ENCODE measurements at regions not wholly inside any gene's neighbourhood (a gene's known extent, or its start where the extent isn't known, plus 50 kb on each side); places are given as distances from the start of the nearest gene placed in this dataset.

GRCh38 chr11:92738276-92738675, 231.2 kb upstream of the MTNR1B start:
- Histone ChIP-seq H3K27ac (ENCODE audit: low read length) (no peak overlapping the region), H3K4me1 (ENCODE audit: insufficient read depth, low read length) (no peaks in the 10 kb centered on the region), H3K27me3 (ENCODE audit: low read length) (no peaks in the 10 kb centered on the region), H3K4me2 (ENCODE audit: low read length) (no peak overlapping the region), H3K79me2 (ENCODE audit: low read length) (no peaks in the 10 kb centered on the region), H3K9me3 (ENCODE audit: low read length) (peaks cover 11% of the 10 kb centered on the region; the same call in 1 of the 2 replicates), H3F3A (ENCODE audit: low read length, unreplicated experiment) (no peaks in the 10 kb centered on the region), H3K9ac (ENCODE audit: low read length) (no peak overlapping the region), H4K20me1 (ENCODE audit: low read length) (no peaks in the 10 kb centered on the region), H3K36me3 (ENCODE audit: low read depth, low read length) (no peaks in the 10 kb centered on the region), H3K9me2 (replicated peaks; ENCODE audit: low read length) (no peaks in the 10 kb centered on the region), H3K4me3 (ENCODE audit: low read length) (no peak overlapping the region), H2AFZ (ENCODE audit: low read length) (no peak overlapping the region)
- intact Hi-C loops (cut with micrococcal nuclease): no loop called here
- no peak for DNase-seq
- CTCF ChIA-PET: no interaction called here
- POLR2A ChIA-PET (ENCODE audit: unreplicated experiment): no interaction called here
- no TSS peak for BruUV-seq (replicated peaks)
- no peak for ATAC-seq
- TF ChIP-seq EZH2phosphoT487 (IDR thresholded peaks at IDR 0.05; ENCODE audit: borderline replicate concordance, low read length) (no peak), EZH2 (IDR thresholded peaks at IDR 0.05; ENCODE audit: low read length, unreplicated experiment) (no peak)

- no peak overlapping the region for H2AFZ ChIP-seq (ENCODE audit: low read length)
- H3K4me1 ChIP-seq (ENCODE audit: insufficient read depth, low read length): no peaks in the 10 kb centered on the region
- H3K4me2 ChIP-seq (ENCODE audit: low read length): no peak overlapping the region
- no peaks in the 10 kb centered on the region for H3F3A ChIP-seq (ENCODE audit: low read length, unreplicated experiment)
- POLR2A ChIA-PET (ENCODE audit: unreplicated experiment): no interaction called here
- no peak for TF ChIP-seq CTCF (conservative IDR thresholded peaks at IDR 0.05; ENCODE audit: low read depth, low read length)
- TF ChIP-seq EZH2 (IDR thresholded peaks at IDR 0.05; ENCODE audit: low read length, unreplicated experiment): no peak
- no peak for TF ChIP-seq EZH2phosphoT487 (IDR thresholded peaks at IDR 0.05; ENCODE audit: borderline replicate concordance, low read length)
- peaks cover 11% of the 10 kb centered on the region; the same call in 1 of the 2 replicates for H3K9me3 ChIP-seq (ENCODE audit: low read length)
- no TSS peak for BruUV-seq (replicated peaks)
- H4K20me1 ChIP-seq (ENCODE audit: low read length): no peaks in the 10 kb centered on the region
- H3K4me3 ChIP-seq (ENCODE audit: low read length): no peak overlapping the region
- H3K9ac ChIP-seq (ENCODE audit: low read length): no peak overlapping the region
- no peaks in the 10 kb centered on the region for H3K27me3 ChIP-seq (ENCODE audit: low read length)
- CTCF ChIA-PET: no interaction called here
- H3K79me2 ChIP-seq (ENCODE audit: low read length): no peaks in the 10 kb centered on the region
- no peaks in the 10 kb centered on the region for H3K36me3 ChIP-seq (ENCODE audit: low read depth, low read length)
- no peak overlapping the region for H3K27ac ChIP-seq (ENCODE audit: low read length)
- ATAC-seq (no peak), DNase-seq (no peak)
- intact Hi-C loops (cut with micrococcal nuclease): no loop called here
- H3K9me2 ChIP-seq (replicated peaks; ENCODE audit: low read length): no peaks in the 10 kb centered on the region
Measured at GRCh38 chr11:92739041-92739440, 230.4 kb upstream of the MTNR1B start.

GRCh38 chr11:92739491-92739890, 230.0 kb upstream of the MTNR1B start:
- H3K9me2 ChIP-seq (replicated peaks; ENCODE audit: low read length): no peaks in the 10 kb centered on the region
- no TSS peak for BruUV-seq (replicated peaks)
- ChIA-PET POLR2A (ENCODE audit: unreplicated experiment) (no interaction called here), CTCF (no interaction called here)
- H3K27me3 ChIP-seq (ENCODE audit: low read length): no peaks in the 10 kb centered on the region
- no peaks in the 10 kb centered on the region for H4K20me1 ChIP-seq (ENCODE audit: low read length)
- H3K36me3 ChIP-seq (ENCODE audit: low read depth, low read length): no peaks in the 10 kb centered on the region
- H3F3A ChIP-seq (ENCODE audit: low read length, unreplicated experiment): no peaks in the 10 kb centered on the region
- no peaks in the 10 kb centered on the region for H3K4me1 ChIP-seq (ENCODE audit: insufficient read depth, low read length)
- no peak for DNase-seq
- no peak for TF ChIP-seq CTCF (conservative IDR thresholded peaks at IDR 0.05; ENCODE audit: low read depth, low read length)
- TF ChIP-seq EZH2phosphoT487 (IDR thresholded peaks at IDR 0.05; ENCODE audit: borderline replicate concordance, low read length): no peak
- TF ChIP-seq EZH2 (IDR thresholded peaks at IDR 0.05; ENCODE audit: low read length, unreplicated experiment): no peak
- H3K9me3 ChIP-seq (ENCODE audit: low read length): peaks cover 11% of the 10 kb centered on the region; the same call in 1 of the 2 replicates
- H3K79me2 ChIP-seq (ENCODE audit: low read length): no peaks in the 10 kb centered on the region
- H3K4me2 ChIP-seq (ENCODE audit: low read length): no peak overlapping the region
- intact Hi-C loops (cut with micrococcal nuclease): no loop called here
- no peak overlapping the region for H3K9ac ChIP-seq (ENCODE audit: low read length)
- H2AFZ ChIP-seq (ENCODE audit: low read length): no peak overlapping the region
- H3K4me3 ChIP-seq (ENCODE audit: low read length): no peak overlapping the region
- no peak overlapping the region for H3K27ac ChIP-seq (ENCODE audit: low read length)
- ATAC-seq: no peak
